IPS-18c (cell line): ENCODE measurements at regions not wholly inside any gene's neighbourhood (a gene's known extent, or its start where the extent isn't known, plus 50 kb on each side); places are given as distances from the start of the nearest gene placed in this dataset.

Experiments used
- H3K4me3 ChIP-seq: 2 replicates; pipeline ENCODE4 v1.7.0; 2013; ENCODE audit warnings: low read depth, mild to moderate bottlenecking, low read length, moderate library complexity; ENCODE audit not compliant: insufficient read depth
- H3K9me3 ChIP-seq: one replicate; pipeline ENCODE4 v1.6.1; 2013; ENCODE audit warnings: mild to moderate bottlenecking, low read length, moderate library complexity; ENCODE audit not compliant: control insufficient read depth, insufficient read depth

GRCh38 chr11:44404736-44405395, 94.9 kb upstream of the ALX4 start:
- Histone ChIP-seq H3K9me3 (no peaks in the 10 kb centered on the region), H3K4me3 (no peak overlapping the region)

DNA sequence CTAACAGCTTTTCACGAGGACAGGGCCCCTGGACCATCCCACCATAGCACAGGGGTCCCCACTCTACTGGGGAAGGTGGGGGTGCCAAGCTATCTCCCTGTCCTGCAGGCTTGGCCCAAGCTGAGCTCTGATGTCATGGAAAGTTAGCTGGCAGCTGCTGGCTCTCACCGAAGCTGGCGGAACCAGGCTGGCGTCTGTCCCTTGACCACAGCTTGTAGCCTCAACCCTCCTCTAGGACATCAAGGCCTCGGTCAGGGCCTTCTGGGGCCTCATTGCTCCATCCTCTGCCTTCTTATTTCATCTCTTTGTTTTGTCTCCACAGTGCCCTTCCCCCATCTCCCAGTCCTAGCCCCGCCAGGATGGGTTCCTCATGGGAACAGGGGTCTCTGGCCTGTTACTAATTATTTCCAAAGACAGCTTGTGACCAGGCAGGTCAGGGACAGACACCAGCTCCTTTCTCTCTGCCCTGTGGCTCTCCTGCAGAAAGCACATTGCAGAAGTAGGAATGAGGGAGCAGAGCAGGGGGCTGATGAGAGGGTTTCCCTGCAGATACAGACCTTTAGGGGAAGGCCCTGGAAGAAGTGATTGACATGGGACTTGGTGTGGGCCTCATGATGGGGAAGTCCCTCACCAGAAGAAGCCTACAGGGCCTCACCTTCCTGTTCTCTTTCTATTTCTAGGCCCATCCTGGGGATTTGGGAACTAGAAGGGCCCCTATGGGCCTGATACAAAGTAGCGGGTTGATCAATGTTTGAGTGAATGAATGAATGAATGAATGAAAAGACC, 97.5 kb upstream of the ALX4 start:
- H3K9me3 ChIP-seq, result no peaks in the 10 kb centered on the region

DNA sequence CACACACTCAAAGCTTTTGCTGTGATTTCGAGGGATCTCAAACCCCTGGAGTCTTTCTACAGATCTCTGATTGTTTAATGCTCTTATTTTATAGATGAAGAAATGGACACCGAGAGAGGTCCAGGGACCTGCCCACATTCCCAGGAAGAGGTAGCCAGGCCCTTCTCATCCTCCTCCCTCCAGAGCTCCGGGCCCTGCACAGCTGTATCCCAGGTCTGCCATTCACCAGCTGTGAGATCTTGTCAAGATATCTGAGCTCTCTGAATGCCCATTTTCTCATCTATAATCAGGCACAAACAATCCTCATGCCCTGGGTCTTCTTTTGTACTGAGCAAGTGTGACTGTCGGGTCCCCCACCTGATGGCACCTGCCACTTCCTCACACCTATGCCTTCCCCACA, 98.2 kb upstream of the ALX4 start:
- Histone ChIP-seq H3K4me3 (no peak overlapping the region), H3K9me3 (no peaks in the 10 kb centered on the region)

More for the DNA sequence above, 97.5 kb upstream of the ALX4 start:
- no peak overlapping the region for H3K4me3 ChIP-seq

DNA sequence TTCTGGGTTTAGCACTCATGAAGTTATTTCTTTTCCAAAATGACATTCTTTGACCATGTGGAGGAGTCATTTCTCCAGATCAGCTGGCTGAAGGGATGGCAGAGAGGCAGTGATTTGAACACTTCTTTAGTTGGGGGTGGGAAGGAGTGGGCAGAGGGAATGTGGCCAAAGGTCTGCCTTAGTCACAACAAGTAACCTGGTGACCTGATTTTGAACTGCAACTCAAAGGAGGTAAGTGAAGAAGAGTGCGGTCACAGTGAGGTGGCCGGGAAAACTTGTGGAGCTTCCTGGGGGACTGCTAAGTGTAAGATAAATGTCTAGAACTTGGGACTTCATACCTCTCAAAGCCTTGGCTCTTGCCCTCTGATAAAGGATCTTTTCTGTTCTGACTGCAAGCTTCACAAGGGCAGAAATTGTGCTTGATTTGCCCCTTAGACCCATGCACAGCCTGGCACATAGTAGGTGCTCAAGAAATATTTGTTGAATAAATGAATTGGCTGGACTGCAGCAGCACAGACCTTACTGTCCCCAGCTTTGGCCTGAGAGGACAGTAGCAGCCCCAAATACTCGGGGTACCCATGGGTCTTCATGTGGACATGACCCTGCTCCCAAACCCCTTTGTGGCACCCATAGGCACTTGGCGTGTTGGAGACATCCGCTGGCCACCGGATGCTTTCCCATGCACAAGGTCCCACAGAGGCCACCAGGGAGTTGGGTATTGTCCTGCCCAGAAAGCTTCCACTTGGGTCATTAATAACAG, 99.0 kb upstream of the ALX4 start:
- H3K9me3 ChIP-seq, result no peaks in the 10 kb centered on the region
- no peak overlapping the region for H3K4me3 ChIP-seq

GRCh38 chr11:44409558-44410236, 99.8 kb upstream of the ALX4 start:
- Histone ChIP-seq H3K4me3 (no peak overlapping the region), H3K9me3 (no peaks in the 10 kb centered on the region)

DNA sequence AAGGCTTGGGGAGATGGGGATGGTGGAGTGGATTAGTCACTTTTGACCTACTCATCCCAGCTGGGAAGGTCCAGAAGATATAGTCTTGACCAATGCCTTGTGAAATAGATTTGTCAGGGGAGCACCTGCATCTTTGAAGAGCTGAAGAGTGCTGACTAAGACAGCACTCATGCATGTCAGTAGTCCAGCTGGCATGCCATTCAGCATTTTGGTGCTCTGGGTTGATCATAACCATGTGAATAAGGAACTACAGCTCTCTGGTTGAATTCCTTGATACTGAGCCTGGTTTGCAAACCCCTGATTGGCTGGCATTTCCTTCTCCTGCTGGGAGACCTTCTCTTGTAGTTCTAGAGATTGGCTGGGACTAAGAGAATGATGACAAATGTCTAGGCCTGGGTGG, 106.8 kb upstream of the ALX4 start:
- Histone ChIP-seq H3K9me3 (no peaks in the 10 kb centered on the region), H3K4me3 (no peak overlapping the region)

GRCh38 chr11:44417731-44418455, 108.0 kb upstream of the ALX4 start:
- no peaks in the 10 kb centered on the region for H3K9me3 ChIP-seq
- H3K4me3 ChIP-seq, result no peak overlapping the region

- H3K4me3 ChIP-seq, result no peak overlapping the region
- no peaks in the 10 kb centered on the region for H3K9me3 ChIP-seq
These were observed 108.5 kb upstream of the ALX4 start for GRCh38 chr11:44418456-44418830.

DNA sequence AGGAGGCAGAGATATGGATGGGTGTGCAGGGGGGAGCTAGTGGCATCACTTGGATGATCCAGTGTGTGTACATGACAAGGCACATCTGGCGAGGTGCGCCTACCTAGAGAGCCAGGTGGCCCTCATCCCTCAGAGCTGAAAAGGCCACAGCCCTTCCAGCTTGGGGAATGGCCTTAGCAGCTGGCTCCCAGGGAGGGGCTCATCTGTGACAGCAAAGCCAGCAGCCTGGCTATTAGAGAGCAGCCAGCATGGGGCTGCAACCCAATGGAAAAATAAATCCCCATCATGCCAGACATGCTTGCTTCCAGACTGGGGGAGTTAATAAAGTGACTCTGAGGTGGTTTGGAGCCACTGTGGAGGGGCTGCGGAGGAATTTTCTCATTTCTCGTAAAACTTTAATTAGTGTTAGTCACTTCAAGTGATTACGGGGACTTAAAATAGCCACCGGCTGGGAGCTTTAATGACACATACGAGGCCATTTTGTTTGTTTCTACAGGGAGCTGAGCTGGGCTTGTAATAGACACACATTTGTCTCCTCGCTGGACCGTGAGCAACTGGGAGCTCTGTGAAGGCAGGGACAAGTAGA, 111.2 kb upstream of the ALX4 start:
- no peaks in the 10 kb centered on the region for H3K9me3 ChIP-seq
- H3K4me3 ChIP-seq, result no peak overlapping the region

GRCh38 chr11:44423289-44423688, 113.3 kb upstream of the ALX4 start:
- no peaks in the 10 kb centered on the region for H3K9me3 ChIP-seq

GRCh38 chr11:44424841-44425240, 114.9 kb upstream of the ALX4 start:
- Histone ChIP-seq H3K4me3 (no peak overlapping the region), H3K9me3 (no peaks in the 10 kb centered on the region)

More at GRCh38 chr11:44423289-44423688, 113.3 kb upstream of the ALX4 start:
- no peak overlapping the region for H3K4me3 ChIP-seq

DNA sequence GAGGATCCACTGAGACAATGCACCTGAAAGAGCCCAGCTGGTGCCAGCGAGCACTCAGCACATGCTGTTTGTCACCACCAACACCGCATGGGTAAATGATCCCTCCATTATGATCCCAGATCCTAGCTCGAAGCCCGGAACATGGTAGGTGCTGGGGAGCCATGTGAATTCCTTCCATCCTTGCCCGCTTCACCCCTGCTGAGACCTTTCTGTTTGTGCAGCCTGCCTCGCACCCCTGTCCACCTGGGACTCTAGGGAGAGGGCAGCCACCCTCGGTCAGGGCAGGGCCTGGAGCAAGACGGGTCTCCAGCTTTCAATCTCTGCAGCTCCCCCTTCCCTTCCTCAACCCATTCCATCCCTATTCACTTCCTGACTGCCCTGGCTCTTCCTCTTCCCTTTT, 116.2 kb upstream of the ALX4 start:
- no peaks in the 10 kb centered on the region for H3K9me3 ChIP-seq
- H3K4me3 ChIP-seq, result no peak overlapping the region

DNA sequence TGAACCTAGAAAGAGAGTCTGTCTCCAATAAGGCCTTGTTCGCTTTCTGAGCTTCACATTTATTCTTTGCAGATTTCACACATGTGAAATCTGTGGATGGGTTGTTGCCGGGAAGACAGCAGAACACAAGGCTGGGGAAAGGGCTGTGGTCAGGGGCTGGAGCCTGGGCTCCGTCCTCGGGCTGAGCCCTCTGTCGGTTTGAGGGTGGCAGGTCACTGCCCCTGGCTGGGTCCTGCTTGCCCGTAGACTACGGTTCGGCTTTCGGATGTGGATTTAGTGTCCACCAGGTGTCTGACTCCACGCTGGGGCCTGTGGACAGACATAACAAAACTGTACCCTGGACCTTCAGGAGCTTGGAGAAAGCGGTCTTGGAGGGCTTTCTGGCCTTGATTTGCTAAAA, 117.0 kb upstream of the ALX4 start:
- Histone ChIP-seq H3K4me3 (no peak overlapping the region), H3K9me3 (no peaks in the 10 kb centered on the region)

DNA sequence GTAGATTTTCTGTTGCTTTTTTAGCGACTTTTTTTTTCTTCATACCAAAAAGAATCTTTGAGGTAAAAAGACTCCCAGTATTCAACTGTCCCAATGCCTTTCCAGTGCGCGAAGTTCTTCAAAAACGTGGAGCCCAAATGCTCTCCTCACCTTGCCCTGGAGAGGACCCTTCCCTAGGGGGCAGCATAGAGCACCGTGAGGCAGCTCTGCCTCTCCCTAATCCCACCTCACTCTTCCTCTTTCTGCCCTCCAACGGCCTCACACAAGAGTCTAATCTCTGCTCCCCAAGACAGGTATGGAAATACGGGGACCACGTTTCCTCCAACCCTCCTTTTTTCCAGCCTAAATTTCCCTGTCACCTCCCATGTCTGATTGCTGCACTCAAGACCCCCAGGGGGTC, 117.5 kb upstream of the ALX4 start:
- Histone ChIP-seq H3K4me3 (no peak overlapping the region), H3K9me3 (no peaks in the 10 kb centered on the region)

- Histone ChIP-seq H3K4me3 (peak overlapping the region; percentile 9; the same call in 1 of the 2 replicates), H3K9me3 (no peaks in the 10 kb centered on the region)
These were observed 120.2 kb upstream of the ALX4 start for GRCh38 chr11:44430140-44430539.

GRCh38 chr11:44434191-44434590, 124.3 kb upstream of the ALX4 start:
- H3K4me3 ChIP-seq, result no peak overlapping the region
- H3K9me3 ChIP-seq, result no peaks in the 10 kb centered on the region

- Histone ChIP-seq H3K9me3 (no peaks in the 10 kb centered on the region), H3K4me3 (no peak overlapping the region)
These were observed 127.2 kb upstream of the ALX4 start for GRCh38 chr11:44437122-44437521.
